ENCODE measurements at regions not wholly inside any gene's neighbourhood (a gene's known extent, or its start where the extent isn't known, plus 50 kb on each side); places are given as distances from the start of the nearest gene placed in this dataset.
A peak's percentile ranks its signal among the peaks of the same experiment; 100 is the strongest.

GRCh38 chr5:98110791-98111190 lies 662.7 kb upstream of the RGMB start:
- no peak overlapping the region for H3K4me3 ChIP-seq (ENCODE audit: low read depth, low read length)
- H3K36me3 ChIP-seq (ENCODE audit: control insufficient read depth in 2 of 2, insufficient read depth in 1 of 2, low read length in 2 of 2) = no peaks in the 10 kb centered on the region
- ChIA-PET POLR2A (no interaction called here), CTCF (interaction anchor here (1.1 kb wide), 1 partner anchor 17 kb away, joined by 3 read pairs; no protein-coding TSS in a partner anchor)
- TF ChIP-seq ZIC2 (tag by site-specific recombination; IDR thresholded peaks at IDR 0.05) (no peak), ZNF610 (tag by site-specific recombination; IDR thresholded peaks at IDR 0.05; ENCODE audit: borderline replicate concordance) (no peak), ZNF148 (tag by site-specific recombination; IDR thresholded peaks at IDR 0.05; ENCODE audit: borderline replicate concordance) (no peak), ZNF549 (tag by site-specific recombination; IDR thresholded peaks at IDR 0.05) (no peak), ZNF354C (tag by site-specific recombination; IDR thresholded peaks at IDR 0.05; ENCODE audit: borderline replicate concordance, low read depth) (no peak), ZNF324 (tag by site-specific recombination; IDR thresholded peaks at IDR 0.05) (no peak)
- H3K27ac ChIP-seq (ENCODE audit: extremely low read depth, low read depth, low read length) = no peak overlapping the region
- H3K9me3 ChIP-seq (ENCODE audit: control insufficient read depth, insufficient read depth, low read depth, low read length) = no peaks in the 10 kb centered on the region
- H3K4me1 ChIP-seq (ENCODE audit: control insufficient read depth, insufficient read depth, low read length) = no peaks in the 10 kb centered on the region

DNA sequence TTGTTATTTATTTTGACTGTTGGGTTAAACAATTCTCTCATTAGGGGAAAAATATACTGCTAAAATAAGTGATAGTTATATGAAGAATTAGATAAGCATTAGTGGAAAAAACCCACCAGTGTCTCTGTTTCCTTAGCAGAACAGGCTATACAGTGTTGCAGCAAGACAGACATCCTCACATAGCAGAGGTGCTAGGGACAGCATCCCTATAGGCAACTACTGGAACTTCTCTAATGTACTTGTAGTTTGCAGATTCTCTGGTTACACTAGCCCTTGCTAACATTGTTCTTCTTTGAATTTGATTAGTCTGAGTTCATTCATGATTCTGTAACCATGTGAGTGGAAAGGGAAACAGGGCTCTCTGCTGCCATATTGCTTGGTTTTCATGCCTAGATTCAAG lies 661.8 kb upstream of the RGMB start:
- H3K4me1 ChIP-seq (ENCODE audit: control insufficient read depth, insufficient read depth, low read length) = no peaks in the 10 kb centered on the region
- no peaks in the 10 kb centered on the region for H3K36me3 ChIP-seq (ENCODE audit: control insufficient read depth in 2 of 2, insufficient read depth in 1 of 2, low read length in 2 of 2)
- CTCF ChIA-PET = no interaction called here
- H3K27ac ChIP-seq (ENCODE audit: extremely low read depth, low read depth, low read length) = no peak overlapping the region
- no peak overlapping the region for H3K4me3 ChIP-seq (ENCODE audit: low read depth, low read length)
- POLR2A ChIA-PET = no interaction called here
- H3K9me3 ChIP-seq (ENCODE audit: control insufficient read depth, insufficient read depth, low read depth, low read length) = no peaks in the 10 kb centered on the region
- TF ChIP-seq ZNF112 (tag by site-specific recombination; IDR thresholded peaks at IDR 0.05) (no peak), ZNF292 (tag by site-specific recombination; IDR thresholded peaks at IDR 0.05; ENCODE audit: borderline replicate concordance, low read depth) (no peak)

- Histone ChIP-seq H3K9me3 (ENCODE audit: control insufficient read depth, insufficient read depth, low read depth, low read length) (no peaks in the 10 kb centered on the region), H3K27ac (ENCODE audit: extremely low read depth, low read depth, low read length) (no peak overlapping the region), H3K4me1 (ENCODE audit: control insufficient read depth, insufficient read depth, low read length) (no peaks in the 10 kb centered on the region), H3K36me3 (ENCODE audit: control insufficient read depth in 2 of 2, insufficient read depth in 1 of 2, low read length in 2 of 2) (no peaks in the 10 kb centered on the region), H3K4me3 (ENCODE audit: low read depth, low read length) (no peak overlapping the region)
- CTCF ChIA-PET = interaction anchor here (0.6 kb wide), 1 partner anchor 650 kb away, joined by 3 read pairs; no protein-coding TSS in a partner anchor
- POLR2A ChIA-PET = no interaction called here
- no peak for TF ChIP-seq ZNF792 (tag by site-specific recombination; IDR thresholded peaks at IDR 0.05)
- TF ChIP-seq, protein P1, sequence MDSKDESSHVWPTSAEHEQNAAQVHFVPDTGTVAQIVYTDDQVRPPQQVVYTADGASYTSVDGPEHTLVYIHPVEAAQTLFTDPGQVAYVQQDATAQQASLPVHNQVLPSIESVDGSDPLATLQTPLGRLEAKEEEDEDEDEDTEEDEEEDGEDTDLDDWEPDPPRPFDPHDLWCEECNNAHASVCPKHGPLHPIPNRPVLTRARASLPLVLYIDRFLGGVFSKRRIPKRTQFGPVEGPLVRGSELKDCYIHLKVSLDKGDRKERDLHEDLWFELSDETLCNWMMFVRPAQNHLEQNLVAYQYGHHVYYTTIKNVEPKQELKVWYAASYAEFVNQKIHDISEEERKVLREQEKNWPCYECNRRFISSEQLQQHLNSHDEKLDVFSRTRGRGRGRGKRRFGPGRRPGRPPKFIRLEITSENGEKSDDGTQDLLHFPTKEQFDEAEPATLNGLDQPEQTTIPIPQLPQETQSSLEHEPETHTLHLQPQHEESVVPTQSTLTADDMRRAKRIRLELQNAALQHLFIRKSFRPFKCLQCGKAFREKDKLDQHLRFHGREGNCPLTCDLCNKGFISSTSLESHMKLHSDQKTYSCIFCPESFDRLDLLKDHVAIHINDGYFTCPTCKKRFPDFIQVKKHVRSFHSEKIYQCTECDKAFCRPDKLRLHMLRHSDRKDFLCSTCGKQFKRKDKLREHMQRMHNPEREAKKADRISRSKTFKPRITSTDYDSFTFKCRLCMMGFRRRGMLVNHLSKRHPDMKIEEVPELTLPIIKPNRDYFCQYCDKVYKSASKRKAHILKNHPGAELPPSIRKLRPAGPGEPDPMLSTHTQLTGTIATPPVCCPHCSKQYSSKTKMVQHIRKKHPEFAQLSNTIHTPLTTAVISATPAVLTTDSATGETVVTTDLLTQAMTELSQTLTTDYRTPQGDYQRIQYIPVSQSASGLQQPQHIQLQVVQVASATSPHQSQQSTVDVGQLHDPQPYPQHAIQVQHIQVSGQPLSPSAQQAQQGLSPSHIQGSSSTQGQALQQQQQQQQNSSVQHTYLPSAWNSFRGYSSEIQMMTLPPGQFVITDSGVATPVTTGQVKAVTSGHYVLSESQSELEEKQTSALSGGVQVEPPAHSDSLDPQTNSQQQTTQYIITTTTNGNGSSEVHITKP (tag by site-specific recombination; IDR thresholded peaks at IDR 0.05) = peak; percentile 43; the same call in 1 of the 2 replicates
- TF ChIP-seq ZNF654 (tag by site-specific recombination; IDR thresholded peaks at IDR 0.05; ENCODE audit: low read depth) = 0 out of 2 replicates have a peak, but pooled peaks have one; percentile 11
Measured at GRCh38 chr5:98121036-98121936, 652.2 kb upstream of the RGMB start.
